Smooth muscle cell (in vitro differentiated cells): ENCODE measurements at regions not wholly inside any gene's neighbourhood (a gene's known extent, or its start where the extent isn't known, plus 50 kb on each side); places are given as distances from the start of the nearest gene placed in this dataset.

Experiments
- DNase-seq: peaks from one replicate; lab custom pipeline; 2025; ENCODE audit not compliant: unreplicated experiment; lab: John Stamatoyannopoulos, UW
- H2AFZ ChIP-seq: fragments of 200-600 bp; sonication (generic); 2 replicates; pipeline ENCODE4 v1.6.0; 2016; ENCODE audit warnings: antibody characterized with exemption, low read depth, mild to moderate bottlenecking
- H3F3A ChIP-seq: fragments of 200-600 bp; sonication (generic); 2 replicates; pipeline ENCODE4 v1.6.0; 2017; ENCODE audit warnings: antibody characterized with exemption, low read depth
- H3K27ac ChIP-seq: fragments of 200-600 bp; sonication (generic); 2 replicates; pipeline ENCODE4 v1.5.1; 2016; ENCODE audit warnings: low read depth, mild to moderate bottlenecking
- H3K27me3 ChIP-seq: fragments of 200-600 bp; sonication (generic); 2 replicates; pipeline ENCODE4 v1.6.1; 2016; ENCODE audit warnings: low read depth, mild to moderate bottlenecking
- H3K36me3 ChIP-seq: fragments of 200-600 bp; sonication (generic); 2 replicates; pipeline ENCODE4 v1.5.1; 2016; ENCODE audit warnings: low read depth
- H3K4me1 ChIP-seq: fragments of 200-600 bp; sonication (generic); 2 replicates; pipeline ENCODE4 v1.5.1; 2016; ENCODE audit warnings: low read depth
- H3K4me2 ChIP-seq: fragments of 200-600 bp; sonication (generic); 2 replicates; pipeline ENCODE4 v1.6.0; 2016; ENCODE audit warnings: mild to moderate bottlenecking
- H3K4me3 ChIP-seq: fragments of 200-600 bp; sonication (generic); 2 replicates; pipeline ENCODE4 v1.5.1; 2016; ENCODE audit warnings: mild to moderate bottlenecking
- H3K79me2 ChIP-seq: fragments of 200-600 bp; sonication (generic); 2 replicates; pipeline ENCODE4 v1.6.0; 2016; ENCODE audit warnings: low read depth, mild to moderate bottlenecking
- H3K9ac ChIP-seq: fragments of 200-600 bp; sonication (generic); 2 replicates; pipeline ENCODE4 v1.6.0; 2016; ENCODE audit warnings: low read depth
- H3K9me3 ChIP-seq: fragments of 200-600 bp; sonication (generic); replicated peaks from 2 replicates; pipeline ENCODE4 v1.5.1; 2016; ENCODE audit warnings: low read depth
- H4K20me1 ChIP-seq: fragments of 200-600 bp; sonication (generic); 2 replicates; pipeline ENCODE4 v1.6.0; 2016; ENCODE audit warnings: low read depth
- WGBS: methylation state at CpG from one replicate; pipeline ENCODE4 v1.1.7; 2016; ENCODE audit warnings: low lambda C conversion rate; 5-methylcytosine and 5-hydroxymethylcytosine counted together
- TF ChIP-seq, protein P1 (sequence below): fragments of 200-600 bp; sonication (generic); IDR thresholded peaks from 2 replicates; pipeline ENCODE4 v1.5.1; 2017; ENCODE audit warnings: borderline replicate concordance, mild to moderate bottlenecking, antibody characterized with exemption; ENCODE audit not compliant: insufficient read depth, poor library complexity, severe bottlenecking

DNA sequence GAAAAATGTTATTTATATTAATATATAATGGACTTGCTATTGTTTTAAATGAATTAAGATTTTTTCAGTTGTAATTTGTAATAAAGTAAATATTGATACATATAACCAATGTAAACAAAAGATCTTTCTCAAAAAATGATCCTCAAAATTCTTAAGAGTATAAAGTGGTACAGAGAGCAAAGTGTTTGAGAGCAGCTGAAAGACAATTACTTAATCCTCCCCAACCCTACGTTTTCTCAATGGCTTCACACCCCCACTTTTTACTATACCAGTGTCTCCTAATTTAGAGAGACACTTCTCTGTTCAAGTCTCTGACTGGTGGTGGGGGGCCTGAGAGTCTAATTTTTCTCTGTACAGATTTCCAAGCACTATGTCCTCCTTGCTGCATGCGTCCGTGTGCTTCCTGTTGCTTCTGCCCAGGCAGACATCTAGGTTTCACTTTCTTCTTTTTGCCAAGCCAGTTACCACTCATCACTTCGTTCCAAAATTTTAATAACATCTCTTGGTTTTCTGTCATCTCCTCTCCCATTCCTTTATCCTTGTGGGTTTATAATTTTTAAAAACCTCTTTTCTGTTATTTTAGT lies 276.3 kb upstream of the DNAJC19 start:
- Histone ChIP-seq H3K36me3 (no peaks in the 10 kb centered on the region), H3F3A (no peaks in the 10 kb centered on the region), H3K27me3 (no peaks in the 10 kb centered on the region), H3K9me3 (no peaks in the 10 kb centered on the region), H3K4me1 (no peaks in the 10 kb centered on the region), H2AFZ (no peak overlapping the region), H3K79me2 (no peaks in the 10 kb centered on the region), H3K9ac (no peak overlapping the region), H3K27ac (no peak overlapping the region), H4K20me1 (no peaks in the 10 kb centered on the region), H3K4me2 (no peak overlapping the region), H3K4me3 (no peak overlapping the region)
- 76% methylated on average over 4 of the region's 4 CpGs for WGBS
- TF ChIP-seq, protein P1, sequence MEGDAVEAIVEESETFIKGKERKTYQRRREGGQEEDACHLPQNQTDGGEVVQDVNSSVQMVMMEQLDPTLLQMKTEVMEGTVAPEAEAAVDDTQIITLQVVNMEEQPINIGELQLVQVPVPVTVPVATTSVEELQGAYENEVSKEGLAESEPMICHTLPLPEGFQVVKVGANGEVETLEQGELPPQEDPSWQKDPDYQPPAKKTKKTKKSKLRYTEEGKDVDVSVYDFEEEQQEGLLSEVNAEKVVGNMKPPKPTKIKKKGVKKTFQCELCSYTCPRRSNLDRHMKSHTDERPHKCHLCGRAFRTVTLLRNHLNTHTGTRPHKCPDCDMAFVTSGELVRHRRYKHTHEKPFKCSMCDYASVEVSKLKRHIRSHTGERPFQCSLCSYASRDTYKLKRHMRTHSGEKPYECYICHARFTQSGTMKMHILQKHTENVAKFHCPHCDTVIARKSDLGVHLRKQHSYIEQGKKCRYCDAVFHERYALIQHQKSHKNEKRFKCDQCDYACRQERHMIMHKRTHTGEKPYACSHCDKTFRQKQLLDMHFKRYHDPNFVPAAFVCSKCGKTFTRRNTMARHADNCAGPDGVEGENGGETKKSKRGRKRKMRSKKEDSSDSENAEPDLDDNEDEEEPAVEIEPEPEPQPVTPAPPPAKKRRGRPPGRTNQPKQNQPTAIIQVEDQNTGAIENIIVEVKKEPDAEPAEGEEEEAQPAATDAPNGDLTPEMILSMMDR, result no peak
- DNase-seq, result no peak

DNA sequence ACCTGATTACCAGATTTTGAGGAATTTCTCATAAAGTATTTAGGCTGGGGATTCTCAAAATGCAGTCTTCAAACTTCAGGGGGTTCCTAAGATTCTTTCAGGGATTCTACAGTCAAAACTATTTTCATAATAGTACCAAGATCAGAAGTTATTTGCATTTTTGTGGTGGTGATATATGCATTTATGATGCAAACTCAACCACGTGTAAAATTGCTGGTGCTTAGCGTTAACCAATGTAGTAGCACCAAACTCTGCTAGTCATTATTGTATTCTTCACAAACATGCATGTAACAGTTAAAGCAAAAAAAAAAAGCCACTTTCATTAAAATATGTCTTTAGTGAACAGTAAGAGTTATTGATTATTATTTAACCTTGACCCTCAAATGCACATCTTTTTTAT lies 274.9 kb upstream of the DNAJC19 start:
- 87% methylated on average over 2 of the region's 2 CpGs for WGBS
- TF ChIP-seq, protein P1, result no peak
- H3K9ac ChIP-seq, result no peak overlapping the region
- no peaks in the 10 kb centered on the region for H4K20me1 ChIP-seq
- no peaks in the 10 kb centered on the region for H3K4me1 ChIP-seq
- no peaks in the 10 kb centered on the region for H3F3A ChIP-seq
- H3K9me3 ChIP-seq, result no peaks in the 10 kb centered on the region
- no peak overlapping the region for H3K4me3 ChIP-seq
- no peak for DNase-seq
- H3K79me2 ChIP-seq, result no peaks in the 10 kb centered on the region
- no peaks in the 10 kb centered on the region for H3K36me3 ChIP-seq
- H3K27ac ChIP-seq, result no peak overlapping the region
- H3K27me3 ChIP-seq, result no peaks in the 10 kb centered on the region
- no peak overlapping the region for H2AFZ ChIP-seq
- H3K4me2 ChIP-seq, result no peak overlapping the region

DNA sequence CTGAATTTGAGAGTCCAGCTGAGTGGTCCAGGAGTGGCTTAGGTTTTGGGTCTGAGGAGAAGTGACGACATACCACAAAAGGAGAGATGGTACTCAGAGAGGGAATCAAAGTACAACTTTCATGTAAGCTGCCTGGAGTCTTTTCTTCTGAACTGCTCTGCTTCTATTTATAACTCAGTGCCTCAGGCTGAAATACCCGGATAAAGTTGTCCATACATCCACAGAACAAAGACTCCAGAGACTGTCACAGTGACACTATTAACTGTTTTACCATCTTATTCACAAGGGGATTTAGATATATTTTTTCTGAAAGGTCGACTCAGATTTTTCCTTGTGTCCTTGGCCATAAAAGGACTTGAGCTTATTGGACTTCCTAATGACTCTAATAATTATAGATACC lies 264.3 kb upstream of the DNAJC19 start:
- H3K27me3 ChIP-seq, result no peaks in the 10 kb centered on the region
- TF ChIP-seq, protein P1, result no peak
- no peak overlapping the region for H3K4me3 ChIP-seq
- no peaks in the 10 kb centered on the region for H3K79me2 ChIP-seq
- no peak for DNase-seq
- no peak overlapping the region for H3K9ac ChIP-seq
- H2AFZ ChIP-seq, result no peak overlapping the region
- H3K4me2 ChIP-seq, result no peak overlapping the region
- no peaks in the 10 kb centered on the region for H3K36me3 ChIP-seq
- no peaks in the 10 kb centered on the region for H4K20me1 ChIP-seq
- no peak overlapping the region for H3K27ac ChIP-seq
- no peaks in the 10 kb centered on the region for H3K9me3 ChIP-seq
- no peaks in the 10 kb centered on the region for H3F3A ChIP-seq
- peaks cover 4% of the 10 kb centered on the region for H3K4me1 ChIP-seq
- 26% methylated on average over 3 of the region's 3 CpGs for WGBS

DNA sequence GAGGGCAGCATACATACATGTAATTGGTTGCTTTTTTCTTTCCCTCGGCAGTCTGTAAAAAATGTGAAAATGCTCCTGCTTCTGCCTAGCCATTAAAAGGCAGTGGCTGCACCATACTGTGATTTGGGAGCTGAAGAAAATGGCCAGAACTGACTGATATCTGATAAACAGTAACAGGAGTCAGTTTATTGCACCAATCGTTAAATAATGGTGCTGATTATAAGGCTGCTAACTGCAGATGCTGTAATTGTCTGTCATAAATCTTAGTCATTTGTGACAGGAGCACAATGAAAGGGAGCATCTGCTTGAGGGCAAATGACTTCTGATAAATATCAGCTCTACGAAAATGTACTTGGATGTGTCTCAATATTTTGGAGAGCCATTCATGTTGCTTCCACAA lies 263.1 kb upstream of the DNAJC19 start:
- no peaks in the 10 kb centered on the region for H3K9me3 ChIP-seq
- WGBS, result 24% methylated on average over 3 of the region's 3 CpGs

More for the DNA sequence above, 263.1 kb upstream of the DNAJC19 start:
- Histone ChIP-seq H3K9ac (no peak overlapping the region), H3K4me1 (peaks cover 4% of the 10 kb centered on the region), H3K4me3 (no peak overlapping the region), H3K36me3 (no peaks in the 10 kb centered on the region), H3F3A (no peaks in the 10 kb centered on the region), H3K4me2 (no peak overlapping the region), H2AFZ (no peak overlapping the region), H4K20me1 (no peaks in the 10 kb centered on the region), H3K79me2 (no peaks in the 10 kb centered on the region), H3K27me3 (no peaks in the 10 kb centered on the region), H3K27ac (no peak overlapping the region)
- DNase-seq, result no peak
- TF ChIP-seq, protein P1, result no peak
